VCaP (cell line): ENCODE measurements at regions not wholly inside any gene's neighbourhood (a gene's known extent, or its start where the extent isn't known, plus 50 kb on each side); places are given as distances from the start of the nearest gene placed in this dataset.

Experiments
- H3K27ac ChIP-seq: fragments of 450-650 bp; 2 replicates; pipeline ENCODE4 v1.5.1; 2017
- CTCF ChIP-seq: fragments of 450-650 bp; conservative IDR thresholded peaks from 2 replicates; pipeline ENCODE4 v1.5.1; 2017; ENCODE audit warnings: mild to moderate bottlenecking, moderate library complexity

- no peak overlapping the region for H3K27ac ChIP-seq
- TF ChIP-seq CTCF: no peak
Measured at GRCh38 chr2:57448816-57449215, 597.8 kb upstream of the VRK2 start.

GRCh38 chr2:57450170-57450569, 596.4 kb upstream of the VRK2 start:
- no peak overlapping the region for H3K27ac ChIP-seq
- no peak for TF ChIP-seq CTCF

GRCh38 chr2:57452634-57453033, 594.0 kb upstream of the VRK2 start:
- no peak for TF ChIP-seq CTCF
- no peak overlapping the region for H3K27ac ChIP-seq

GRCh38 chr2:57453945-57454344, 592.7 kb upstream of the VRK2 start:
- H3K27ac ChIP-seq: no peak overlapping the region
- no peak; the same call in 1 of the 2 replicates for TF ChIP-seq CTCF

- TF ChIP-seq CTCF: no peak
- no peak overlapping the region for H3K27ac ChIP-seq
Measured at GRCh38 chr2:57460396-57461276, 586.0 kb upstream of the VRK2 start.

GRCh38 chr2:57461624-57462023, 585.0 kb upstream of the VRK2 start:
- TF ChIP-seq CTCF: no peak
- H3K27ac ChIP-seq: no peak overlapping the region

- no peak for TF ChIP-seq CTCF
- no peak overlapping the region for H3K27ac ChIP-seq
Measured at GRCh38 chr2:57465067-57465466, 581.5 kb upstream of the VRK2 start.
